ENCODE measurements at regions not wholly inside any gene's neighbourhood (a gene's known extent, or its start where the extent isn't known, plus 50 kb on each side); places are given as distances from the start of the nearest gene placed in this dataset.
"Not testable (repeated sequence)": the region's sequence is repeated elsewhere in the genome, so short reads cannot be mapped to it uniquely, and the experiment has no call there.

DNA sequence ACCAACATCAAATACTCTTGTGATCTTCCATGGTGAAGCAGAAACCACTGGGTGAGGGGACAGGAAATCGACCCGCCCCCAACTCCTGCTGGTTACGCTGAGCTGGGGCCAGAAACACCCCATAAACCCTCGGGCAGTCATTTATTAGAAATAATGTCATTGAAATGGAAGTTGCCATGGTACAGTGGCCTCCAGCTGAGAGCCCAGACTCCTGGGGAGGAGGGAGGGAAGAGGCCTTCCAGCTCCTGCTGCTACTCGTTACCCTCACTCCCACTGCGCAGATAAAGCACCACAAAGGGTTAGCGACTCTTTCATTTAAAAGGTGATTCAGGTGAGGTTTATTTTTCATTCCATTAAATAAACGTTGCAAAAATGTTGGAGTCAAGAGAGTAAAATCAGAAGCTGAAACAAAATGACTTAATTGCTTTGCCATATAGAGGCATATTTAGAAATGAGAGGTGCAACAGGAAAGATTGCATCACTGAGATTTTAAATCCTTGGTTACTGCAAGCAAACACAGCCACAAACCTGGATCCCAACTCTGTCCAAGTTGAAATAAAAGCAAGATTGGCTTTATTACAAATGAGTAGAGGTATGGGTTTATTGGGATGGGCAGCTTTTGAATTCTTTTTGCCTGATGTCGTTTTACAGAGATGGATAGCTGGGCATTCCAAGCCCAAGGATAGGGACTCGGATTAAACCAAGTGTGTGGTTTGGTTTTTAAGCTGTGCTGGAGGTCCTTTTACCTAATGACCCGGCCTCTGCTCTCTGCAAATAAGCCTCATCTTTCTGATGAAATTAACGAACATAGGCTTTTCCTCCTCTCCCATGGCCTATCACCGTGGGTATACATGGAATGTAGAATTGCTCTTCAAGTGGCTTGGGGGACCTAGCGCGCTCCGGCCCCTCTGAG is 92.0 kb downstream of the LYZL1 start:
- not testable (repeated sequence) for H3K4me3 ChIP-seq (ENCODE audit: low read length); H3K27me3 ChIP-seq (replicated peaks; ENCODE audit: control insufficient read depth, insufficient read depth, low read length); DNase-seq (ENCODE audit: low read depth); H3K9me3 ChIP-seq (ENCODE audit: control insufficient read depth, low read length); H3K4me1 ChIP-seq (ENCODE audit: control insufficient read depth, insufficient read depth, low read length); H3K36me3 ChIP-seq (ENCODE audit: control insufficient read depth, insufficient read depth, low read length, severe bottlenecking); H3K9ac ChIP-seq (ENCODE audit: low read length)

DNA sequence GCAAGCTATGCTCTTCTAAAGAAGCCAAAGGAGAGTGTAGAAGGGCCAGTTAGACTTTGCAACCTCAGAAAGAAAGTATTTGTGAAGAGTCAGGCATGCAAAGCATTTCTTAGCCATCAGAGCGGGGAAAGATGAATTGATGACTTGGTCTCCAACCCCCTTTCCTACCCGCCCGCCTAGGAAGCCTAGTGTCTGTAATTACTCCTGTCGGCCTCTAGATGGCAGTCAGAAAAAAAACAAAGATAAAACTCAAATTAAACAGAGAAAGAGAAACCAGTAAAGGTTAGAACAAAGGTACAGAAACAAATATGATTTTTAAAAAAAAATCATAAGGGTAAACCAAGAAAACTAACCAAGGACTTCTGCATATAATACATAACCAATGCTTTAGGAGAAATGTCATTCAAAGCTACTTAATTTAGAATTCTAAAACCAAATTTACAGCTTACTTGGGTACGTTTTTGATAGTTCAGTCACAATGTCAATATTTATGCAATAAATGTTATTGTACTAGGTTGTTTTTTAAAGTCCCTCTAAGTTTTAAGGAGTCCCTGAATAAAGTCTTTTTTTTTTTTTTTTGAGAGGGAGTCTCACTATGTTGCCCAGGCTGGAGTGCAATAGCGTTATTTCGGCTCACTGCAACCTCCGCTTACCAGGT is 97.6 kb downstream of the LYZL1 start:
- peak; percentile 76 for DNase-seq (ENCODE audit: low read depth)
- H3K27me3 ChIP-seq (replicated peaks; ENCODE audit: control insufficient read depth, insufficient read depth, low read length) = peaks cover 9% of the 10 kb centered on the region
- H3K9ac ChIP-seq (ENCODE audit: low read length) = no peak overlapping the region
- H3K4me1 ChIP-seq (ENCODE audit: control insufficient read depth, insufficient read depth, low read length) = no peaks in the 10 kb centered on the region
- H3K36me3 ChIP-seq (ENCODE audit: control insufficient read depth, insufficient read depth, low read length, severe bottlenecking) = no peaks in the 10 kb centered on the region
- H3K4me3 ChIP-seq (ENCODE audit: low read length) = no peak overlapping the region
- H3K9me3 ChIP-seq (ENCODE audit: control insufficient read depth, low read length) = no peaks in the 10 kb centered on the region

DNA sequence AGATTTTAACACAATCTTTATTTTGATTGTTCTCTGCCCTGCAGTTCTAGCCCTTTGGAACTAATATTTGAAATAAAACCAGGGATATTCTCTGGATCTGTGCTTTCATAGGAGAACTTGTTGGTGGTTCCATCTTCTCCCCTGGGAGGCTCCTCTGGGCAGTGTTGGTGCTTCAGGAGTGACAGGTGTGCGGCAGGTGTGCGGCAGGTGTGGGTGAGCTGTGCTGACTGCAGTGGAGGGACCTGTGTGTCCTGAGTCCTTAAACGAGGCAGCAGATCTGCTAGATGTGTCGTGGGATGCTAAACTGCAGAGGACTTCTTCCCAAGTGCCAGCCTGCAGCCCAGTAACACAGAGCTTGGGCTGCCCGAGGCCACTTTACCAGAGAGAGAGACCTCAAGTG is 98.4 kb downstream of the LYZL1 start:
- no peaks in the 10 kb centered on the region for H3K4me1 ChIP-seq (ENCODE audit: control insufficient read depth, insufficient read depth, low read length)
- no peak overlapping the region for H3K9ac ChIP-seq (ENCODE audit: low read length)
- no peaks in the 10 kb centered on the region for H3K36me3 ChIP-seq (ENCODE audit: control insufficient read depth, insufficient read depth, low read length, severe bottlenecking)
- no peak for DNase-seq (ENCODE audit: low read depth)
- H3K27me3 ChIP-seq (replicated peaks; ENCODE audit: control insufficient read depth, insufficient read depth, low read length) = peaks cover 6% of the 10 kb centered on the region
- H3K9me3 ChIP-seq (ENCODE audit: control insufficient read depth, low read length) = no peaks in the 10 kb centered on the region
- H3K4me3 ChIP-seq (ENCODE audit: low read length) = no peak overlapping the region

DNA sequence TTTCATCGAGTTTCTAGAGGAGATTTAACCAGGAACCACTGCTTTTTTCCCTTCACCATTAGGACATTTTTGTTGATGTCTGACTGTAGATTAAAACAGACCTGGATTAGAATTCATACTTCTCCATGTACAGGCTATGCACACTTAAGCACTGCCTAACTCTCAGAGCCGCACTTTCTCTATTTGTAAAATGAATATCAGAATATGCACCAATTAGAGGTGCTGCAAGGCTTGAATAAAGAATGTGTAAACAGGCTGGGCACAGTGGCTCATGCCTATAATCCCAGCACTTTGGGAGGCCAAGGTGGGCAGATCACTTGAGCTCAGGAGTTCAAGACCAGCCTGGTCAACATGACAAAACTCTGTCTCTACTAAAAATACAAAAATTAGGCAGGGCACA is 99.2 kb downstream of the LYZL1 start:
- H3K4me1 ChIP-seq (ENCODE audit: control insufficient read depth, insufficient read depth, low read length); H3K4me3 ChIP-seq (ENCODE audit: low read length); H3K9ac ChIP-seq (ENCODE audit: low read length); H3K9me3 ChIP-seq (ENCODE audit: control insufficient read depth, low read length); DNase-seq (ENCODE audit: low read depth); H3K27me3 ChIP-seq (replicated peaks; ENCODE audit: control insufficient read depth, insufficient read depth, low read length); H3K36me3 ChIP-seq (ENCODE audit: control insufficient read depth, insufficient read depth, low read length, severe bottlenecking): not testable (repeated sequence)

DNA sequence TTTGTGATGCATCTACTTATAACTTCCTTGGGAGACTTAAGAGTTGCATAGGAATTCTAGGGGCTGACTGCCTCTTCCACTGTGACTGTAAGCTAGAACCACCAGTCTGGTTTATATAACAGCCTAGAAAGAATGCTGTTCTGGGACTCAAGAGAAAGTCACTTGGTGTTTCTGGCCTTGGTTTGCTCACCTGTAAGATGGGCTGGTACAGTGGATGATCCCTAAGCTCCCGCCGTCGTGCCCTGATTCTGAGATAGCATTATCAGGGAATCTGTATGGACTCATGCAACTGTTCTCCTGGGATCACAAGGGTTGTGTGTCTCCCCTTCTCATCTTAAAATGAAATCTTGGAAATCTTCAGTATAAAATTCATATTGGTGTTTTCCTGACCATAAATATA is 100.6 kb downstream of the LYZL1 start:
- H3K36me3 ChIP-seq (ENCODE audit: control insufficient read depth, insufficient read depth, low read length, severe bottlenecking) = no peaks in the 10 kb centered on the region
- peak overlapping the region; percentile 50 for H3K9ac ChIP-seq (ENCODE audit: low read length)
- H3K9me3 ChIP-seq (ENCODE audit: control insufficient read depth, low read length) = no peaks in the 10 kb centered on the region
- H3K27me3 ChIP-seq (replicated peaks; ENCODE audit: control insufficient read depth, insufficient read depth, low read length) = no peaks in the 10 kb centered on the region
- peak overlapping the region; percentile 42 for H3K4me3 ChIP-seq (ENCODE audit: low read length)
- H3K4me1 ChIP-seq (ENCODE audit: control insufficient read depth, insufficient read depth, low read length) = no peaks in the 10 kb centered on the region
- no peak for DNase-seq (ENCODE audit: low read depth)

DNA sequence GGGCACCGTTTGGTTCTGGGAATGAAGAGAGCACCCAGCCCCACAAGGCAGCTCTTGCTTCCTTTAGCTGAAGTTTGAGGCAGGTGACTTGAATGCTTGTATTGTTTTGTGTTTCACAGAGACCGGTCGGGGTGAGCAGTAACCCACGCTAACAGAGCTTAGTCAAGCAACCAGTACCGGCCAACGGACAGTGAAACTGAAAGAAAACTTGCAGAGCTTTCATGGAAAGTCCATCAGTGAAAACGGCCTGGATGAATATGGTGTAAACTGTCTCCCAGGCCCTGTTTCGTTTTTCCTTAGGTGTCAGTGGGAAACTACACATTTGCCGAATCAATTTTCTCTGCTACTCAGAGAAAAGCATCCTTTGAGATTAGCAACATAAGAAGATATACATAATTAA is 101.1 kb downstream of the LYZL1 start:
- Histone ChIP-seq H3K4me1 (ENCODE audit: control insufficient read depth, insufficient read depth, low read length) (no peaks in the 10 kb centered on the region), H3K4me3 (ENCODE audit: low read length) (peak overlapping the region; percentile 42), H3K36me3 (ENCODE audit: control insufficient read depth, insufficient read depth, low read length, severe bottlenecking) (no peaks in the 10 kb centered on the region), H3K27me3 (replicated peaks; ENCODE audit: control insufficient read depth, insufficient read depth, low read length) (peaks cover 3% of the 10 kb centered on the region), H3K9me3 (ENCODE audit: control insufficient read depth, low read length) (no peaks in the 10 kb centered on the region), H3K9ac (ENCODE audit: low read length) (peak overlapping the region; percentile 50)
- no peak for DNase-seq (ENCODE audit: low read depth)

DNA sequence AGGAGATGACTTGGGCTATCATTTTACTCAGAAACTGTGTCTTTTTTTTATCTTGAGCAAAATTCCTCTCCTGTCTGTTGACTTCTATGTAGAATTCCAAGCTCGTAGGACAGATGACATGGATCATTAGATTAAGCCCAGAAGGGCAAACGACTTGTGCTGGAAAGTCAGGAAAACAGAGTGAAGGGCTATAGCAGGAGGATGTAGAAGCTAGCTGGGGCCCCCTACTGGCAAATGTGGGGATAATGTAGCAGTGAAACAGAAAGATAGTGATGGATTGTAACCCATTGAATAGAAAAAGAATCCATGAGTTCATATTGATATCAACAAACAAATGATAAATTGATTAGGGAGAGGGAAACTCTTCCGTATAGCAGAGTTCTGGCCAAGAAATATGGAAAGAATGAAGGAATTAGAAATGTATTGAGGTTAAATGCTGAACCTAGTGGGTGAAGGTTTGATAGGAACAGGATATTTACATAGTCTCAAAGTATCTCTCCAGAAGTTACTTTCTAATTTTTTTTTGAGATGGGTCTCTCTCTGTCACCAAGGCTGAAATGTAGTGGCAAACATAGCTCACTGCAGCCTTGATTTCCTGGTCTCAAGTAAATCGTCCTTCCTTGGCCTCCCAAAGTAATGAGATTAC is 103.6 kb downstream of the LYZL1 start:
- no peaks in the 10 kb centered on the region for H3K36me3 ChIP-seq (ENCODE audit: control insufficient read depth, insufficient read depth, low read length, severe bottlenecking)
- H3K9me3 ChIP-seq (ENCODE audit: control insufficient read depth, low read length) = no peaks in the 10 kb centered on the region
- no peak overlapping the region for H3K4me3 ChIP-seq (ENCODE audit: low read length)
- peak; percentile 77 for DNase-seq (ENCODE audit: low read depth)
- H3K27me3 ChIP-seq (replicated peaks; ENCODE audit: control insufficient read depth, insufficient read depth, low read length) = peaks cover 17% of the 10 kb centered on the region
- no peaks in the 10 kb centered on the region for H3K4me1 ChIP-seq (ENCODE audit: control insufficient read depth, insufficient read depth, low read length)
- no peak overlapping the region for H3K9ac ChIP-seq (ENCODE audit: low read length)

DNA sequence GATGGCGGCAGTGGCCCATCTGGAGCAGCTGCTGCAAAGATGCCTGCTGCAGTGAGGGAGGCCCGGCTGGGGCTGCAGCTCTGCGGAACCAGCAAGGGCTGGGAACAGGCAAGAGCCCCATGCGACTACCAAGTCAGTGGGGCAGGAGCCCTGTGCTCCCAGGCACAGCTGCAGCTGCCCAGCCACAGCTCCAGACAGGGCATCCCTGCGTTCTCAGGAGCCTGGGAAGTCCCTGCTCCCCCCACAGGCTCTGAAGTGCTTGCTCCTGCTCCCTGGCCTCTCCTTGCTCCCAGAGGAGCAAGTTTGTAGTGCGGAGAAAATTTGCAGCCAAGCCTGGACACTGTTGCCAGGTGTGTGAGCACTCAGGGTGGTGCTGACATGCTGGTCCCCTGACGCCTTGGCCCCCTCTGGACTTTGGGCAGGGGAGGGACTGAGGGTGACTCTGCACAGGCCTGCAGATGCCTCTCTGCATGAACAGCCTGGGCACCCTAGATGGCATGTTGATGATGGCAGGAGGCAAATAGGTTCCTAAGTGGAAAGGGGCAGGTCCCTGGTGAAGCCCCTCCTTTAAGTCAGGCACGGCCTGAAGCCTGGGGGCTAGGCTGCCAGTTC is 105.6 kb downstream of the LYZL1 start:
- H3K4me1 ChIP-seq (ENCODE audit: control insufficient read depth, insufficient read depth, low read length) = no peaks in the 10 kb centered on the region
- peaks cover 17% of the 10 kb centered on the region for H3K27me3 ChIP-seq (replicated peaks; ENCODE audit: control insufficient read depth, insufficient read depth, low read length)
- H3K9me3 ChIP-seq (ENCODE audit: control insufficient read depth, low read length) = no peaks in the 10 kb centered on the region
- no peak overlapping the region for H3K9ac ChIP-seq (ENCODE audit: low read length)
- H3K4me3 ChIP-seq (ENCODE audit: low read length) = no peak overlapping the region
- H3K36me3 ChIP-seq (ENCODE audit: control insufficient read depth, insufficient read depth, low read length, severe bottlenecking) = no peaks in the 10 kb centered on the region
- DNase-seq (ENCODE audit: low read depth) = no peak

DNA sequence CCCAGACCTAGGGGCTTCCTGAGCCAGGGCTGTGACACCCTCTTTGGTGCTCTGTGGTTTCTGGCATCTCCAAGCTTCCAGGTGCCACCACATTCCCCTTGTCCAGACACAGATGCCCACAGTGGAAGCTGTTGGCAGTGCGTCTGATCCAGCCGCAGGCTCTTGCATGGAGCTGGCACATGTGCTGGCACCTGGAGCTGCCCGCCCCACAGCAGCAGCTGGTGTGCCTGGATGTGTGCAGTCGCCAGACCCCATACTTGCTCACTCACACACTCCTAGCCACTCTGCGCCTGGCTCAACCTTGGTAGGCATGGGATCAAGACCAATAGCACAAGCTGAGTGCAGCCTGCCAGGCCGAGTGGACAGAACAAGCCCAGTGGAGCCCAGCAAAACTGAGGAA is 106.5 kb downstream of the LYZL1 start:
- Histone ChIP-seq H3K4me3 (ENCODE audit: low read length) (no peak overlapping the region), H3K9ac (ENCODE audit: low read length) (no peak overlapping the region), H3K27me3 (replicated peaks; ENCODE audit: control insufficient read depth, insufficient read depth, low read length) (peaks cover 17% of the 10 kb centered on the region), H3K9me3 (ENCODE audit: control insufficient read depth, low read length) (peaks cover 3% of the 10 kb centered on the region), H3K4me1 (ENCODE audit: control insufficient read depth, insufficient read depth, low read length) (no peaks in the 10 kb centered on the region), H3K36me3 (ENCODE audit: control insufficient read depth, insufficient read depth, low read length, severe bottlenecking) (no peaks in the 10 kb centered on the region)
- DNase-seq (ENCODE audit: low read depth) = no peak

DNA sequence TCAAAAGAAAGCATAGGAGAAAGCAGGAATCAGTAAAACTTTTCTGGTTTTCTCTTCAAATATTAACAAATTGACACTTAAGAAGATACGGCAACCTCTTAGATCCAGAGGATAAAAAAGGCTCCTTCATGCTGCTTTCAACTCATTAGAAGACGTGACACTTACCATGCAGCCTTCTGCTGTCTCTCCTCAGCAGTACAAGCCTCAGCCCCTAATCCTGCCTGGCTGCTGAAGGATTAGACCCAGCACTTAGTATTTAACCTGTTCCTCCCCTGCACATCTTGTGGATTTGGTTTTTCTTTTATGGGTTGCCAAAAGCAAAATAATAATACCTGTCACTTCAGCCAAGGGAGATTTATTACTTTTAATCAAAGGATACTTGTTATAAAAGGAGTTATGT is 108.4 kb downstream of the LYZL1 start:
- Histone ChIP-seq H3K9me3 (ENCODE audit: control insufficient read depth, low read length) (peaks cover 16% of the 10 kb centered on the region), H3K27me3 (replicated peaks; ENCODE audit: control insufficient read depth, insufficient read depth, low read length) (peaks cover 17% of the 10 kb centered on the region), H3K36me3 (ENCODE audit: control insufficient read depth, insufficient read depth, low read length, severe bottlenecking) (no peaks in the 10 kb centered on the region), H3K4me1 (ENCODE audit: control insufficient read depth, insufficient read depth, low read length) (no peaks in the 10 kb centered on the region), H3K4me3 (ENCODE audit: low read length) (no peak overlapping the region), H3K9ac (ENCODE audit: low read length) (no peak overlapping the region)
- DNase-seq (ENCODE audit: low read depth) = no peak

DNA sequence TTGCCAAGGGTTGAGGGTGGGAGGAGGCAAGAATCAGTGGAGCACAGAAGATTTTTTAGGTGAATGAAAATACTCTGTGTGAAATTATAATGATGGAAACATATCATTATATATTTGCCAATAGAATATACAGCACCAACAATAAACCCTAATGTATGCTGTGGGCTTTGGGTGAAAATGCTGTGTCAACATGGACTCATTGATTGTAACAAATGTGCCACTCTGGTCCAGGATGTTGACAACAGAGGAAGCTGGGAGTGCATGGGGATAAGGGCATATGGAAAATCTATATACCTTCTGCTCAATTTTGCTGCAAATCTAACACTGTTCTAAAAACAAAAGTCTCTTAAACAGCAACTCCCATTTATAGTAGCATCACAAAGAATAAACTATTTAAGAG is 114.3 kb downstream of the LYZL1 start:
- no peaks in the 10 kb centered on the region for H3K36me3 ChIP-seq (ENCODE audit: control insufficient read depth, insufficient read depth, low read length, severe bottlenecking)
- H3K4me1 ChIP-seq (ENCODE audit: control insufficient read depth, insufficient read depth, low read length) = no peaks in the 10 kb centered on the region
- H3K4me3 ChIP-seq (ENCODE audit: low read length) = no peak overlapping the region
- no peaks in the 10 kb centered on the region for H3K27me3 ChIP-seq (replicated peaks; ENCODE audit: control insufficient read depth, insufficient read depth, low read length)
- no peak overlapping the region for H3K9ac ChIP-seq (ENCODE audit: low read length)
- no peak for DNase-seq (ENCODE audit: low read depth)
- H3K9me3 ChIP-seq (ENCODE audit: control insufficient read depth, low read length) = peaks cover 16% of the 10 kb centered on the region

All from adipocyte (in vitro differentiated cells).